IMR-90 (cell line): ENCODE measurements at regions not wholly inside any gene's neighbourhood (a gene's known extent, or its start where the extent isn't known, plus 50 kb on each side); places are given as distances from the start of the nearest gene placed in this dataset.

Experiments
- ATAC-seq: fragments of 200-7000 bp; cut with Tn5 transposase; 2 replicates; pipeline ENCODE4 v1.9.1; 2020; ENCODE audit warnings: low read depth, mild to moderate bottlenecking, moderate library complexity
- BruUV-seq: library from RNA; stranded (reverse); fragments of 400-500 nt; replicated peaks from 2 replicates; lab custom pipeline; 2021; lab: Mats Ljungman, UMichigan
- CTCF ChIA-PET: fragments of 300-600 bp; formaldehyde crosslinking; extraction: SDS; loops from one replicate; lab custom pipeline; 2021; ENCODE audit warnings: antibody characterized with exemption; lab: Yijun Ruan, JAX
- POLR2A ChIA-PET: fragments of 300-600 bp; sonication (Branson Sonifier 250); formaldehyde crosslinking; loops from one replicate; lab custom pipeline; 2022; ENCODE audit warnings: antibody characterized with exemption; ENCODE audit not compliant: unreplicated experiment; lab: Charles Lee
- DNase-seq: peaks from one replicate; pipeline ENCODE4 v3.0.0; 2013
- H2AFZ ChIP-seq: replicated peaks from 2 replicates; pipeline ENCODE3; 2013; ENCODE audit warnings: low read length, mild to moderate bottlenecking; ENCODE audit not compliant: poor library complexity
- H2AK5ac ChIP-seq: 2 replicates; pipeline ENCODE4 v1.6.1; 2013; ENCODE audit warnings: low read depth, low read length, inconsistent platforms
- H2AK9ac ChIP-seq: replicated peaks from 2 replicates; pipeline ENCODE3; 2013; ENCODE audit warnings: mild to moderate bottlenecking, low read depth, low read length, moderate library complexity; ENCODE audit not compliant: poor library complexity
- H2BK120ac ChIP-seq: 2 replicates; pipeline ENCODE4 v1.6.1; 2013; ENCODE audit warnings: low read depth, low read length, inconsistent platforms
- H2BK15ac ChIP-seq: 3 replicates; pipeline ENCODE4 v1.6.1; 2013; ENCODE audit warnings: low read depth, low read length, inconsistent platforms
- H2BK20ac ChIP-seq: 2 replicates; pipeline ENCODE4 v1.6.1; 2013; ENCODE audit warnings: low read depth, mild to moderate bottlenecking, inconsistent platforms, low read length, moderate library complexity
- H2BK5ac ChIP-seq: 2 replicates; pipeline ENCODE4 v1.6.1; 2013; ENCODE audit warnings: mild to moderate bottlenecking, low read depth, low read length, inconsistent platforms; ENCODE audit not compliant: poor library complexity, severe bottlenecking
- H3K14ac ChIP-seq: replicated peaks from 2 replicates; pipeline ENCODE4 v1.6.1; 2013; ENCODE audit warnings: low read depth, low read length, inconsistent platforms
- H3K18ac ChIP-seq: 2 replicates; pipeline ENCODE4 v1.6.1; 2013; ENCODE audit warnings: low read depth, low read length, control low read depth
- H3K23ac ChIP-seq: 2 replicates; pipeline ENCODE4 v1.6.1; 2013; ENCODE audit warnings: low read depth, low read length, inconsistent platforms
- H3K27ac ChIP-seq: 2 replicates; pipeline ENCODE4 v1.5.1; 2013; ENCODE audit warnings: mild to moderate bottlenecking, control low read depth, low read length; ENCODE audit not compliant: insufficient read depth
- H3K27me3 ChIP-seq: 2 replicates; pipeline ENCODE4 v1.6.1; 2013; ENCODE audit warnings: low read length; ENCODE audit not compliant: control insufficient read depth, insufficient read depth
- H3K36me3 ChIP-seq: 2 replicates; pipeline ENCODE4 v1.6.1; 2013; ENCODE audit warnings: low read length, mixed read lengths; ENCODE audit not compliant: control insufficient read depth, insufficient read depth
- H3K4ac ChIP-seq: 2 replicates; pipeline ENCODE4 v1.6.1; 2013; ENCODE audit warnings: low read depth, low read length, inconsistent platforms
- H3K4me1 ChIP-seq: 2 replicates; pipeline ENCODE4 v1.6.1; 2013; ENCODE audit warnings: low read length, mixed read lengths; ENCODE audit not compliant: control insufficient read depth, insufficient read depth
- H3K4me2 ChIP-seq: 2 replicates; pipeline ENCODE4 v1.6.1; 2013; ENCODE audit warnings: low read depth, mild to moderate bottlenecking, control low read depth, low read length, moderate library complexity
- H3K4me3 ChIP-seq: 2 replicates; pipeline ENCODE4 v1.5.1; 2013; ENCODE audit warnings: low read depth, mild to moderate bottlenecking, control low read depth, low read length, moderate library complexity; ENCODE audit not compliant: insufficient read depth
- H3K56ac ChIP-seq: 2 replicates; pipeline ENCODE4 v1.6.1; 2013; ENCODE audit warnings: low read length, inconsistent platforms; ENCODE audit not compliant: insufficient read depth; ENCODE audit errors: extremely low read depth
- H3K79me1 ChIP-seq, 2 experiments: 2 replicates each; pipeline ENCODE4 v1.6.1; 2013; ENCODE audit warnings: low read length in 2 of 2, inconsistent platforms in 1 of 2, low read depth in 1 of 2
- H3K9ac ChIP-seq: 2 replicates; pipeline ENCODE4 v1.6.1; 2013; ENCODE audit warnings: low read depth, low read length, control low read depth
- H3K9me1 ChIP-seq: 2 replicates; pipeline ENCODE4 v1.6.1; 2013; ENCODE audit warnings: low read length, inconsistent platforms; ENCODE audit not compliant: insufficient read depth
- H3K9me3 ChIP-seq: 2 replicates; pipeline ENCODE4 v1.6.1; 2013; ENCODE audit warnings: low read length; ENCODE audit not compliant: control insufficient read depth, insufficient read depth
- H4K20me1 ChIP-seq: 2 replicates; pipeline ENCODE4 v1.6.1; 2013; ENCODE audit warnings: low read length, inconsistent platforms; ENCODE audit not compliant: insufficient read depth
- H4K5ac ChIP-seq: 2 replicates; pipeline ENCODE4 v1.6.1; 2013; ENCODE audit warnings: mild to moderate bottlenecking, low read depth, low read length, control low read depth
- H4K8ac ChIP-seq, 2 experiments: 2 replicates each; pipeline ENCODE4 v1.6.1; 2013; ENCODE audit warnings: low read depth in 2 of 2, low read length in 2 of 2, control low read depth in 1 of 2, inconsistent platforms in 1 of 2
- H4K91ac ChIP-seq: 2 replicates; pipeline ENCODE4 v1.6.1; 2013; ENCODE audit warnings: low read depth, low read length, inconsistent platforms; ENCODE audit not compliant: insufficient read depth
- BHLHE40 ChIP-seq: fragments of 150-350 bp; IDR thresholded peaks from 2 replicates; pipeline ENCODE4 v1.6.1; 2016; ENCODE audit warnings: mild to moderate bottlenecking, low read depth, low read length
- CEBPB ChIP-seq: IDR thresholded peaks from 2 replicates; pipeline ENCODE4 v1.6.1; 2012; ENCODE audit warnings: low read depth, low read length, improper control_type of control experiment
- CHD1 ChIP-seq: IDR thresholded peaks from 2 replicates; pipeline ENCODE4 v1.6.1; 2012; ENCODE audit warnings: low read depth, low read length, improper control_type of control experiment
- FOS ChIP-seq: fragments of 150-350 bp; IDR thresholded peaks from 2 replicates; pipeline ENCODE4 v1.6.1; 2016; ENCODE audit warnings: low read depth, low read length
- MAFK ChIP-seq: IDR thresholded peaks from 2 replicates; pipeline ENCODE4 v1.6.1; 2012; ENCODE audit warnings: low read depth, low read length, improper control_type of control experiment
- MAZ ChIP-seq: IDR thresholded peaks from 2 replicates; pipeline ENCODE4 v1.6.1; 2012; ENCODE audit warnings: low read depth, mild to moderate bottlenecking, low read length, improper control_type of control experiment, moderate library complexity, borderline replicate concordance
- MXI1 ChIP-seq: IDR thresholded peaks from 2 replicates; pipeline ENCODE4 v1.6.1; 2012; ENCODE audit warnings: low read depth, mild to moderate bottlenecking, low read length, moderate library complexity, borderline replicate concordance
- NFE2L2 ChIP-seq: fragments of 150-350 bp; IDR thresholded peaks from 2 replicates; pipeline ENCODE4 v1.6.1; 2016; ENCODE audit warnings: low read depth, mild to moderate bottlenecking, low read length
- POLR2A ChIP-seq: IDR thresholded peaks from 2 replicates; pipeline ENCODE4 v1.6.1; 2012; ENCODE audit warnings: mild to moderate bottlenecking, low read depth, low read length
- RAD21 ChIP-seq: IDR thresholded peaks from 2 replicates; pipeline ENCODE4 v1.6.1; 2012; ENCODE audit warnings: low read length, improper control_type of control experiment
- RCOR1 ChIP-seq: IDR thresholded peaks from 2 replicates; pipeline ENCODE4 v1.6.1; 2012; ENCODE audit warnings: mild to moderate bottlenecking, low read length, improper control_type of control experiment; ENCODE audit not compliant: insufficient replicate concordance
- RFX5 ChIP-seq: IDR thresholded peaks from 2 replicates; pipeline ENCODE4 v1.8.0; 2012; ENCODE audit warnings: low read depth, mild to moderate bottlenecking, low read length, moderate library complexity
- SMC3 ChIP-seq: fragments of 150-350 bp; IDR thresholded peaks from 2 replicates; pipeline ENCODE4 v1.6.1; 2016; ENCODE audit warnings: low read depth, mild to moderate bottlenecking, antibody characterized with exemption, low read length, moderate library complexity
- USF2 ChIP-seq: fragments of 150-350 bp; IDR thresholded peaks from 2 replicates; pipeline ENCODE4 v1.6.1; 2017; ENCODE audit warnings: mild to moderate bottlenecking, antibody characterized with exemption, low read length, low read depth
- WGBS, 2 experiments: methylation state at CpG; one replicate each; pipeline versions ENCODE4 v1.1.5 to v1.1.7; 2013; ENCODE audit warnings: missing lambda C conversion rate in 2 of 2; ENCODE audit not compliant: insufficient read length in 1 of 2; ENCODE audit errors: extremely low coverage in 2 of 2; 5-methylcytosine and 5-hydroxymethylcytosine counted together
- dilution Hi-C: fragments of 300-500 bp; cut with HindIII; formaldehyde crosslinking; loops from one replicate; pipeline ENCODE4 v1.14.3; 2018; ENCODE audit warnings: low sequenced_read_pairs; ENCODE audit not compliant: unreplicated experiment
- in situ Hi-C: fragments of 300-500 bp; cut with MboI; formaldehyde crosslinking; loops from 3 replicates; pipeline ENCODE4 v1.14.3; 2019; ENCODE audit warnings: low sequenced_read_pairs, inconsistent platforms, mixed read lengths
- intact Hi-C: fragments of 100-400 bp; cut with micrococcal nuclease; formaldehyde crosslinking; loops from 2 replicates; pipeline ENCODE4 v1.10.0; 2022
- TF ChIP-seq, protein P1 (sequence below): conservative IDR thresholded peaks from 2 replicates; pipeline ENCODE4 v1.5.1; 2012; ENCODE audit warnings: mild to moderate bottlenecking, low read depth, low read length, improper control_type of control experiment
- TF ChIP-seq, protein P2 (sequence below): fragments of 150-350 bp; IDR thresholded peaks from 2 replicates; pipeline ENCODE4 v1.6.1; 2016; ENCODE audit warnings: low read depth, mild to moderate bottlenecking, low read length, moderate library complexity, borderline replicate concordance

GRCh38 chr5:116668390-116668789, 93.8 kb upstream of the SEMA6A start:
- H3K56ac ChIP-seq: no peak overlapping the region
- ChIA-PET POLR2A (no interaction called here), CTCF (no interaction called here)
- no peak overlapping the region for H3K4ac ChIP-seq
- H3K23ac ChIP-seq: no peak overlapping the region
- no peak overlapping the region for H4K8ac ChIP-seq
- H3K27me3 ChIP-seq: no peaks in the 10 kb centered on the region
- H3K18ac ChIP-seq: no peak overlapping the region
- intact Hi-C loops (no loop called here), in situ Hi-C loops (no loop called here), dilution Hi-C loops (no loop called here)
- H3K9me3 ChIP-seq: no peaks in the 10 kb centered on the region
- no peaks in the 10 kb centered on the region for H3K9me1 ChIP-seq
- H2AK5ac ChIP-seq: no peak overlapping the region
- no peak overlapping the region for H2BK5ac ChIP-seq
- no peak overlapping the region for H3K27ac ChIP-seq
- BruUV-seq: no TSS peak
- no peaks in the 10 kb centered on the region for H3K36me3 ChIP-seq
- no peak overlapping the region for H2AFZ ChIP-seq
- no peak overlapping the region for H4K5ac ChIP-seq
- H2BK20ac ChIP-seq: no peak overlapping the region
- H3K14ac ChIP-seq: no peak overlapping the region
- no peak overlapping the region for H2AK9ac ChIP-seq
- WGBS, 2 experiments: no CpG with 5 or more reads among the region's 1 CpG
- no peak overlapping the region for H2BK120ac ChIP-seq
- H3K4me1 ChIP-seq: no peaks in the 10 kb centered on the region
- H3K79me1 ChIP-seq: no peaks in the 10 kb centered on the region
- no peak for TF ChIP-seq RAD21
- no peak for TF ChIP-seq RCOR1
- TF ChIP-seq FOS: no peak
- no peak for TF ChIP-seq SMC3
- TF ChIP-seq RFX5: no peak
- no peak for TF ChIP-seq USF2
- TF ChIP-seq, protein P1, sequence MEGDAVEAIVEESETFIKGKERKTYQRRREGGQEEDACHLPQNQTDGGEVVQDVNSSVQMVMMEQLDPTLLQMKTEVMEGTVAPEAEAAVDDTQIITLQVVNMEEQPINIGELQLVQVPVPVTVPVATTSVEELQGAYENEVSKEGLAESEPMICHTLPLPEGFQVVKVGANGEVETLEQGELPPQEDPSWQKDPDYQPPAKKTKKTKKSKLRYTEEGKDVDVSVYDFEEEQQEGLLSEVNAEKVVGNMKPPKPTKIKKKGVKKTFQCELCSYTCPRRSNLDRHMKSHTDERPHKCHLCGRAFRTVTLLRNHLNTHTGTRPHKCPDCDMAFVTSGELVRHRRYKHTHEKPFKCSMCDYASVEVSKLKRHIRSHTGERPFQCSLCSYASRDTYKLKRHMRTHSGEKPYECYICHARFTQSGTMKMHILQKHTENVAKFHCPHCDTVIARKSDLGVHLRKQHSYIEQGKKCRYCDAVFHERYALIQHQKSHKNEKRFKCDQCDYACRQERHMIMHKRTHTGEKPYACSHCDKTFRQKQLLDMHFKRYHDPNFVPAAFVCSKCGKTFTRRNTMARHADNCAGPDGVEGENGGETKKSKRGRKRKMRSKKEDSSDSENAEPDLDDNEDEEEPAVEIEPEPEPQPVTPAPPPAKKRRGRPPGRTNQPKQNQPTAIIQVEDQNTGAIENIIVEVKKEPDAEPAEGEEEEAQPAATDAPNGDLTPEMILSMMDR: no peak
- TF ChIP-seq CHD1: no peak
- no peak for TF ChIP-seq POLR2A
- TF ChIP-seq NFE2L2: no peak
- no peak for TF ChIP-seq MAFK
- TF ChIP-seq BHLHE40: no peak
- TF ChIP-seq MAZ: no peak
- TF ChIP-seq, protein P2, sequence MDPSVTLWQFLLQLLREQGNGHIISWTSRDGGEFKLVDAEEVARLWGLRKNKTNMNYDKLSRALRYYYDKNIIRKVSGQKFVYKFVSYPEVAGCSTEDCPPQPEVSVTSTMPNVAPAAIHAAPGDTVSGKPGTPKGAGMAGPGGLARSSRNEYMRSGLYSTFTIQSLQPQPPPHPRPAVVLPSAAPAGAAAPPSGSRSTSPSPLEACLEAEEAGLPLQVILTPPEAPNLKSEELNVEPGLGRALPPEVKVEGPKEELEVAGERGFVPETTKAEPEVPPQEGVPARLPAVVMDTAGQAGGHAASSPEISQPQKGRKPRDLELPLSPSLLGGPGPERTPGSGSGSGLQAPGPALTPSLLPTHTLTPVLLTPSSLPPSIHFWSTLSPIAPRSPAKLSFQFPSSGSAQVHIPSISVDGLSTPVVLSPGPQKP: no peak
- TF ChIP-seq CEBPB: no peak
- TF ChIP-seq MXI1: no peak
- no peak overlapping the region for H3K4me3 ChIP-seq
- ATAC-seq: no peak
- no peak overlapping the region for H2BK15ac ChIP-seq
- H4K20me1 ChIP-seq: no peaks in the 10 kb centered on the region
- no peak for DNase-seq
- no peak overlapping the region for H3K9ac ChIP-seq
- no peak overlapping the region for H4K91ac ChIP-seq
- no peak overlapping the region for H3K4me2 ChIP-seq
